Heart left ventricle (tissue), 16 donors: ENCODE measurements at regions not wholly inside any gene's neighbourhood (a gene's known extent, or its start where the extent isn't known, plus 50 kb on each side); places are given as distances from the start of the nearest gene placed in this dataset.

Source experiments
- ATAC-seq, 4 donors: fragments of 200-7000 bp; cut with Tn5 transposase; one replicate each; pipeline ENCODE4 v1.9.1; 2020 to 2022; ENCODE audit warnings: moderate library complexity in 4 of 4, mild to moderate bottlenecking in 3 of 4, moderate number of reproducible peaks in 1 of 4
- DNase-seq, 5 donors: peaks; one replicate each; pipeline ENCODE4 v3.0.0-alpha.2; 2020
- H3K27ac ChIP-seq, 12 donors: fragments of 200-600 bp; sonication (generic) in 4 of 12; one replicate each; pipeline versions ENCODE4 v1.5.0 to v1.8.0; 2016 to 2022; ENCODE audit warnings: mild to moderate bottlenecking in 2 of 12
- H3K27me3 ChIP-seq, 9 donors: fragments of 200-600 bp; sonication (generic) in 2 of 9; one replicate each; pipeline versions ENCODE4 v1.5.1 to v1.8.0; 2016 to 2022; ENCODE audit warnings: mild to moderate bottlenecking in 3 of 9
- H3K36me3 ChIP-seq, 9 donors: fragments of 200-600 bp; sonication (generic) in 2 of 9; one replicate each; pipeline versions ENCODE4 v1.5.0 to v1.8.0; 2018 to 2022; ENCODE audit warnings: mild to moderate bottlenecking in 2 of 9
- H3K4me1 ChIP-seq, 12 donors: fragments of 200-600 bp; sonication (generic) in 4 of 12; one replicate each; pipeline versions ENCODE4 v1.5.0 to v1.8.0; 2016 to 2022; ENCODE audit warnings: mild to moderate bottlenecking in 3 of 12
- H3K4me3 ChIP-seq, 12 donors: fragments of 200-600 bp; sonication (generic) in 4 of 12; one replicate each; pipeline versions ENCODE4 v1.5.0 to v1.8.0; 2017 to 2022; ENCODE audit warnings: mild to moderate bottlenecking in 9 of 12, moderate library complexity in 4 of 12
- H3K9me3 ChIP-seq, 12 donors: fragments of 200-600 bp; sonication (generic) in 4 of 12; one replicate each; pipeline versions ENCODE4 v1.5.0 to v1.8.0; 2016 to 2022; ENCODE audit warnings: mild to moderate bottlenecking in 1 of 12
- CTCF ChIP-seq, 12 donors: fragments of 200-600 bp; sonication (generic) in 4 of 12; IDR thresholded peaks; one replicate each; pipeline versions ENCODE4 v1.5.0 to v1.8.0; 2018 to 2022; ENCODE audit warnings: antibody characterized with exemption in 12 of 12, mild to moderate bottlenecking in 5 of 12
- POLR2A ChIP-seq, 2 donors: fragments of 450-650 bp; IDR thresholded peaks; one replicate each; pipeline ENCODE4 v1.6.1; 2017; ENCODE audit warnings: antibody characterized with exemption in 2 of 2, mild to moderate bottlenecking in 2 of 2, moderate library complexity in 2 of 2
- WGBS, 4 donors: extraction: QIAGEN DNeasy Blood & Tissue Kit in 2 of 4; methylation state at CpG; one replicate each; pipeline versions ENCODE4 v1.1.5 to v1.1.7; 2013 to 2018; 5-methylcytosine and 5-hydroxymethylcytosine counted together
- intact Hi-C, 10 donors: fragments of 100-400 bp; cut with DNase I; formaldehyde crosslinking; loops; one replicate each; pipeline versions ENCODE4 v1.11.1 to v1.14.2; 2022
- donor health status: ischemic (EF 13 %, LVEDD 7.1; RV severe dilation, severe dysfunction).
- donor health status: healthy with polysubstance abuse.
- donor health status: DM: no; HTN: yes; CAD: no.
- donor health status: DM: no; HTN: no; CAD: no.
- donor health status: ischemic (EF 25% LVEDD 6.9; RV normal size, moderate dysfunction).
- donor health status: ischemic (EF 25% LVEDD 5.7; RV mildly dilated, moderate dysfunction).
- donor health status: healthy.
- donor health status: DM: yes; HTN: yes; CAD: no.
- donor health status: ischemic (EF 35%, LVEDD 5.7; RV mildly dilated, moderate dysfunction).
- donor health status: nonischemic (EF 11% LVEDD 7.7; RV severe dilation, severe dysfunction).
- donor health status: DM: yes; HTN: yes; CAD: no.
- donor health status: PGD.
- donor health status: ischemic (EF 29% LVEDD 5.4; RV normal size, mild dysfunction).
- donor health status: nonischemic (EF 23%, LVEDD 6.1; RV moderate dilation, normal function).

GRCh38 chr13:106078191-106078590 is 457.3 kb downstream of the EFNB2 start:
- Histone ChIP-seq H3K27ac (no peak overlapping the region), H3K36me3 (no peaks in the 10 kb centered on the region), H3K4me1 (no peaks in the 10 kb centered on the region), H3K9me3 (peaks cover 0 to 8% (median 0%) of the 10 kb centered on the region in 12 donors), H3K27me3 (no peaks in the 10 kb centered on the region), H3K4me3 (no peak overlapping the region)
- no peak for ATAC-seq
- no peak for TF ChIP-seq CTCF (IDR thresholded peaks at IDR 0.05)
- TF ChIP-seq POLR2A (IDR thresholded peaks at IDR 0.05) = no peak
- WGBS, 4 donors = 23 to 52% (median 34%) methylated on average over 1 of the region's 1 CpG
- no peak for DNase-seq
- intact Hi-C loops = no loop called here

- intact Hi-C loops = no loop called here
- H3K4me1 ChIP-seq = no peaks in the 10 kb centered on the region
- ATAC-seq (no peak), DNase-seq (no peak)
- no peaks in the 10 kb centered on the region for H3K27me3 ChIP-seq
- H3K27ac ChIP-seq = no peak overlapping the region
- no peaks in the 10 kb centered on the region for H3K36me3 ChIP-seq
- H3K9me3 ChIP-seq = peaks cover 0 to 8% (median 0%) of the 10 kb centered on the region in 12 donors
- WGBS, 4 donors = 96 to 100% (median 98%) methylated on average over 1 of the region's 1 CpG
- no peak overlapping the region for H3K4me3 ChIP-seq
- TF ChIP-seq POLR2A (IDR thresholded peaks at IDR 0.05) (no peak), CTCF (IDR thresholded peaks at IDR 0.05) (no peak)
Measured at GRCh38 chr13:106077017-106077416, 458.4 kb downstream of the EFNB2 start.

- intact Hi-C loops = no loop called here
- H3K4me1 ChIP-seq = no peaks in the 10 kb centered on the region
- DNase-seq (no peak), ATAC-seq (no peak)
- H3K36me3 ChIP-seq = no peaks in the 10 kb centered on the region
- TF ChIP-seq CTCF (IDR thresholded peaks at IDR 0.05) (no peak), POLR2A (IDR thresholded peaks at IDR 0.05) (no peak)
- H3K4me3 ChIP-seq = no peak overlapping the region
- no peak overlapping the region for H3K27ac ChIP-seq
- WGBS, 4 donors = 92 to 100% (median 97%) methylated on average over 1 of the region's 1 CpG
- no peaks in the 10 kb centered on the region for H3K9me3 ChIP-seq
- no peaks in the 10 kb centered on the region for H3K27me3 ChIP-seq
Measured at GRCh38 chr13:106072014-106072413, 463.4 kb downstream of the EFNB2 start.

- Histone ChIP-seq H3K36me3 (no peaks in the 10 kb centered on the region), H3K4me1 (no peaks in the 10 kb centered on the region), H3K27ac (no peak overlapping the region), H3K27me3 (no peaks in the 10 kb centered on the region), H3K4me3 (no peak overlapping the region), H3K9me3 (no peaks in the 10 kb centered on the region)
- 80 to 86% (median 82%) methylated on average over 8 of the region's 8 CpGs for WGBS, 4 donors
- intact Hi-C loops = no loop called here
- DNase-seq = no peak
- ATAC-seq = no peak
- TF ChIP-seq POLR2A (IDR thresholded peaks at IDR 0.05) (no peak), CTCF (IDR thresholded peaks at IDR 0.05) (no peak)
Measured at GRCh38 chr13:106063591-106064313, 471.7 kb downstream of the EFNB2 start.
